HG03460 (cell line): ENCODE measurements at regions not wholly inside any gene's neighbourhood (a gene's known extent, or its start where the extent isn't known, plus 50 kb on each side); places are given as distances from the start of the nearest gene placed in this dataset.

Experiments
- ATAC-seq: cut with Tn5 transposase; IDR thresholded peaks from one replicate; pipeline ENCODE4 v1.9.1; 2021; ENCODE audit not compliant: unreplicated experiment

GRCh38 chr12:46131732-46132469, 136.9 kb downstream of the SLC38A1 start:
- ATAC-seq = no peak

- no peak for ATAC-seq
Measured at GRCh38 chr12:46127656-46128055, 137.3 kb upstream of the SCAF11 start.

GRCh38 chr12:46126050-46126727, 135.8 kb upstream of the SCAF11 start:
- no peak for ATAC-seq

GRCh38 chr12:46124848-46125619, 134.7 kb upstream of the SCAF11 start:
- ATAC-seq = peak; percentile 90

GRCh38 chr12:46124132-46124847, 133.9 kb upstream of the SCAF11 start:
- ATAC-seq = no peak

GRCh38 chr12:46112364-46112763, 122.0 kb upstream of the SCAF11 start:
- no peak for ATAC-seq

- ATAC-seq = no peak
Measured at GRCh38 chr12:46111715-46112114, 121.3 kb upstream of the SCAF11 start.

GRCh38 chr12:46110928-46111699, 120.7 kb upstream of the SCAF11 start:
- ATAC-seq = no peak

- no peak for ATAC-seq
Measured at GRCh38 chr12:46110223-46110611, 119.8 kb upstream of the SCAF11 start.

GRCh38 chr12:46109343-46110222, 119.2 kb upstream of the SCAF11 start:
- no peak for ATAC-seq

GRCh38 chr12:46108721-46109120, 118.3 kb upstream of the SCAF11 start:
- peak; percentile 89 for ATAC-seq

- ATAC-seq = no peak
Measured at GRCh38 chr12:46107591-46107990, 117.2 kb upstream of the SCAF11 start.

- no peak for ATAC-seq
Measured at GRCh38 chr12:46105735-46106134, 115.4 kb upstream of the SCAF11 start.

- ATAC-seq = no peak
Measured at GRCh38 chr12:46103559-46104383, 113.4 kb upstream of the SCAF11 start.

- ATAC-seq = no peak
Measured at GRCh38 chr12:46101485-46101869, 111.1 kb upstream of the SCAF11 start.

- ATAC-seq = no peak
Measured at GRCh38 chr12:46100551-46101484, 110.4 kb upstream of the SCAF11 start.

- ATAC-seq = no peak
Measured at GRCh38 chr12:46089414-46090162, 99.2 kb upstream of the SCAF11 start.
